ENCODE measurements at regions not wholly inside any gene's neighbourhood (a gene's known extent, or its start where the extent isn't known, plus 50 kb on each side); places are given as distances from the start of the nearest gene placed in this dataset.
"Not testable (repeated sequence)": the region's sequence is repeated elsewhere in the genome, so short reads cannot be mapped to it uniquely, and the experiment has no call there.

DNA sequence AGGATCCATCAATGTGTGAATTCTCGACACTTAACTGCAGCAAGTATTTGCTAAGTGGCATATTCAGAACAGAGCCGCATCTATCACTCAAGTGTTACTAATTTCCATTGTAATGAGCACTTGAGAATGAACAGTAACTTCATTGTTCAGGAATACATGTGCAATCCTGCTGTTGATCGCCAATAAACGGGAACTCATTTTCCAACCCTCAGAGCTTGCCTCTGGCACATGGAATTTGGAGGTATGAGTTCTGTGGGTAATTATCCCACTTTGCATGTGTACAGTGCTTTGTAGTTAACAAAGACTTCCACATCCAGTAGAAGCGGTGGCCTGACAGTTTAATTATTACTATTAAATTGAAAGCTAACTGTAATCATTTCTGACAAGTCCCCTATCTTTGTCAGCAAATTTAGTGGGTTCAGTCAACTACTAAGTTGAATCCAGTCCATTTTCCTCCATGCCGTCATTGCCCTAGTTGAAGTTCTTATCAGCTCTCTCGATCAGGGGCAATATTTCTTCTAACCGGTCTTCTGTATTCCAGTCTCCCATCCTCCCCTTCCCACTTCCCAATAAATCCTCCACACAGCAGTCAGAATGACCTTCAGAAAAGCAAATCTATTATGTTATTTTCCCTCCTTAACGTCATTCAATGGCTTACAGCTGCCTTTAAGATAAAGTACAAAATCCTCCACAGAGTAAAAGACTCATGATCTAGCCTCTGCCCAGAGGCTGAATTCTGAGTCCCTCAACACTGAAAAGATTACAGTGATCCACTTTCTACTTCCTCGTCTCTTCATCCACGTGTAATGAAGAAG, 62.4 kb upstream of the GBA3 start:
- not testable (repeated sequence) for DNase-seq (ENCODE audit: low read depth in 1 of 2, low spot score in 1 of 2)

DNA sequence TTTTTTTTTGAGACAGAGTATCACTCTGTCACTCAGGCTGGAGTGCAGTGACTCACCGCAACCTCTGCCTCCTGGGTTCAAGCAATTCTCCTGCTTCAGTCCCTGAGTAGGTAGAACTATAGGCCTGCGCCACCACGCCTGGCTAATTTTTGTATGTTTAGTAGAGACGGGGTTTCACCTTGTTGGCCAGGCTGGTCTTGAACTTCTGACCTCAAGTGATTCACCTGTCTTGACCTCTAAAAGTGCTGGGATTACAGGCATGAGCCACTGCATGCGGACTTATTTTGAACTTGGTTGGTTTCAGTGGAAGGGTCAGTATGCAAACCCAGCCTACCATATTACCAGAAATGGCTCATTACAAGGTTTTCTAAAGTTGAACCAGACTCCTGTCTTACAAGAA, 61.6 kb upstream of the GBA3 start:
- DNase-seq (ENCODE audit: low read depth in 1 of 2, low spot score in 1 of 2) = not testable (repeated sequence)

DNA sequence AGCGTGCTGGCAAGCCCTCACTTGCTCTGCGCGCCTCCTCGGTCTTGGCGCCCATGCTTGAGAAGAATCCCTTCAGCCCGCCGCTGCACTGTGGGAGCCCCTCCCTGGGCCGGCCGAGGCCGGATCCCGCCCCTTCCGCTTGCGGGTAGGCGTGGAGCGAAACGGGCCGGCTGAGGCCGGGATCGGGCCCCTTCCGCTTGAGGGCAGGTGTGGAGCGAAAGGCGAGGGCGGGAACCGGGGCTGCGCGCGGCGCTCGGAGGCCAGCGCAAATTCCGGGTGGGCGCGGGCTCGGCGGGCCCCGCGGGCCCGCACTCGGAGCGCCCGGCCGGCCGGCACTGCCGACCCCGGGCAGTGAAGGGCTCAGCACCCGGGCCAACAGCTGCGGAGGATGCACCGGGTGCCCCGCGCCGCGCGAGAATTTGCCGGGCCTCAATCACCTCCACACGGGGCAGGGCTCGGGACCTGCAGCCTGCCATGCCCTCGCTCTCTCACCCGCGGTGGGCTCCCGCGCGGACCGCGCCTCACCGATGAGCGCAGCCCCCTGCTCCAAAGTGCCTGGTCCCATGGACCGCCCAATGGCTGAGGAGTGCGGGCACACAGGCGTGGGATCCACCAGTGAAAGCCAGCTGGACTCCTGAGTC, 58.1 kb upstream of the GBA3 start:
- DNase-seq (ENCODE audit: low read depth in 1 of 2, low spot score in 1 of 2) = no peak

DNA sequence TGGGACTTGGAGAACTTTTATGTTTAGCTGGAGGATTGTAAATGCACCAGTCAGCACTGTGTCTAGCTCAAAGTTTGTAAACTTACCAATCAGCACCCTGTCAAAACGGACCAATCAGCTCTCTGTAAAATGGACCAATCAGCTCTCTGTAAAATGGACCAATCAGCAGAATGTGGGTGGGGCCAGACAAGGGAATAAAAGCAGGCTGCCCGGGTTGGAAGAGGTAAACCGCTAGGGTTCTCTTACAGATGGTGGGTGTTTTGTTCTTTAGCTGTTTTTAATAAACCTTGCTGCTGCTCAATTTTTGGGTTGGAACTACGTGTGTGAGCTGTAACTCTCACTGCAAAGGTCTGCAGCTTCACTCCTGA, 57.6 kb upstream of the GBA3 start:
- DNase-seq (ENCODE audit: low read depth in 1 of 2, low spot score in 1 of 2) = not testable (repeated sequence)

DNA sequence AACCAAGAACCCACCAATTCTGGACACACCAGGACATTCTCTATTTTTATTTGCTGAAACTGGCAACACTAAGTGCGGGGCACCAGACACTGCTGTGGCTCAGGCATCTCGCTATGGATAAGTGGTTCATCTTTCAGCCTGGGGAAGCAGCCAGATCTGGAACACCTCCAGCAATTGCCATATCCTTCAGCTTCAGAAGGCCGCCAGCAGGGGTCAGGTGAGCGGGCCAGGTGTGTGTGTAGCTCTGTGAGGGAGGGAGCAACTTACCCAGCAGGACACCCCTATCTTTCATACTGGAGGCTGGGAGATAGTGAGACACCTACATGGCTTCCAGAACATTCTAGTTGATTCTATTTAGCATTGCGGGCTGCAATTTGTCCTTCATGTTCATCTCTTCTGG, 57.0 kb upstream of the GBA3 start:
- DNase-seq (ENCODE audit: low read depth in 1 of 2, low spot score in 1 of 2) = no peak

DNA sequence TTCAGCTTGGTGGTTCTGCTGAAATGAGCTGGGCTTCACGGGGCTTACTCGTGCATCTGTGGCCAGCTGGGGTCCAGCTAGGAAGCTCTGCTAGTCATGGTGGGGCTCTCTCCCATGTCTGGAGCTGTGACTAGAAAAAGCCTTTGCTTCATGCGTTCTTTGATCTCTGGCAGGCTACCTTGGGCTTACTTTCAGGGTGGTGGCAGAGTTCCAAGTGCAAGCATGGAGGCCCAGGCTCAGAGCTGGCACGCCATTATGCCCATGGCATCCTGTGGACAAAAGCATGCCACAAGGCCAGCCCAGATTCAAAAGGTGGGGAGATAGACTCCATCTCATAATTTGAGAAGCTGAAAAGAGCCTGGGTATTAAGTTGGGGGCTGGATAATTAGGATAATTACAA, 55.4 kb upstream of the GBA3 start:
- no peak for DNase-seq (ENCODE audit: low read depth in 1 of 2, low spot score in 1 of 2)

Data from stimulated activated CD4-positive, alpha-beta T cell treated with anti-CD3 and anti-CD28 coated beads, Interleukin-15, amount 100 ng/mL, for 1 hour (primary cell).